GM21367 (cell line): ENCODE measurements at regions not wholly inside any gene's neighbourhood (a gene's known extent, or its start where the extent isn't known, plus 50 kb on each side); places are given as distances from the start of the nearest gene placed in this dataset.

Experiments used
- ATAC-seq: cut with Tn5 transposase; IDR thresholded peaks from one replicate; pipeline ENCODE4 v1.9.1; 2021; ENCODE audit not compliant: unreplicated experiment

DNA sequence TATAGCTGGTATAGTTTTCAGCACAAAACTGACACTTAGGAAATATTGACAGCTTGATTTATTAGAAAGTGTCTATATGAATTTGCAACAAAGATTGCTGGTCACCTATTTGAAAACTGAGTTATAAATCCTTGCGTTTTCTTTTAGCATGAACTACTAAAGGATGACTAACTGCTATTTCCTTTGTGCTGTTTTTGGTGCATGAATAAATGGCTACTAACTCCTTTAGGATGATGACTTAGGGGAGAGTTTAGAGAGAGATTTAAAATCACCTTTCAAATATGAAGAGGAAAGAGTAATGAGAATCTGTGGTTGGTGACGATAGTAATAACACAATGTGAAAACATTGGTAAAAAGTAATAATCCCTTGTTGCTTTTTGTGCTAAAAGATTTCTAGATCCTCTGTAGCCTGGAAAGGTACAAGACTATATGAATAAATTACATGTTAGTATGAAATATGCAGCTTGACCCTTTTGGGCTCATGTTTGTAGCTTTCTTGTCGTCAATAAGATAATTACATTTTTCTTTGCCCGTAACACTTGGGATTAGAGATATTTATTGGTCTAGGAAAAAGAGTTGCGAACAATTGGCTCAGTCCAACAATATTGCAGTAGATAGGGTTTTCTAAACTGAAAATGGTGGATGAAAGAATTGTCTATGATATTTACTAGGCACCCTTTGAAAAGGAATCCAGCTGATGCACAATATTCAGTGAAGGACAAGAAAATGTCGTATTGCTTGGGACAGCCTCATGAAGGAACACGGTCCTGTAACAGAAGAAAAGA is 453.0 kb downstream of the ADAMTS20 start:
- ATAC-seq: no peak

DNA sequence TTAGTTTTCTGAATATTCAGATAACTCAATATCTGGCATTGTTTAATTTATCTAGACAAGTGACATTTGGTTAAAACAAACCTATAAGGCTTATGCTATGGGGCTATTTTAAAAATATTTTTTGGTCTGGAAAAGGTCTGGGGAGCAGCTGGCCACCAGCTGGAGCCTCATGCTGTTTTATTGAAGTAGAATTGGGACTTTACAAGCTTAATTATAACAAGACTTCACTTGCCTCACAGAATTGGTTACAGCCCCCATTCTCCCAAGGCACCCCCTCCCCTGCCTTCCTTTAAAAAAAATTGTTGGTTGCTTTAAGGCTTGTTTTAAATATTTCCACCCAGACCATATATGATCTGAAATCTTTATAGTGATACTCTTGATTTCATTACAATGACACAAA is 453.9 kb downstream of the ADAMTS20 start:
- ATAC-seq: no peak

DNA sequence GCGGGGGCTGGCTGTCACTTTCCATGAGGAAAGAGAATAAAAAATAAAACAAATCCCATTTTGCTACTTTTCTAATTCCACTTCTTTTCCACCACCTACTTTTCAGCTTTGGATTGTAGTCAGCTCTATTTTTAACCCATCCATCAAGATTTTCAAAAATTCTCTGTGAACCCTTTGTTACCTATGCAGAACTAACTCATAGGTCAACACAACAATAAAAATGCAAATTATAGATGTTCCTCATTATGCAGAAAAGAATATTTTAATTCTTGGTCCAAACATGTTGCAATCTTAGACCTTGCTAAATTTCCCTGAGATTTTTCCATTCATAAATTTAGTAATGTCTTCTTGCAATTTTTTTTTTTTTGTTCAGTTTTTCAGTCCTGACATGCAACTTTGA is 454.5 kb downstream of the ADAMTS20 start:
- no peak for ATAC-seq

DNA sequence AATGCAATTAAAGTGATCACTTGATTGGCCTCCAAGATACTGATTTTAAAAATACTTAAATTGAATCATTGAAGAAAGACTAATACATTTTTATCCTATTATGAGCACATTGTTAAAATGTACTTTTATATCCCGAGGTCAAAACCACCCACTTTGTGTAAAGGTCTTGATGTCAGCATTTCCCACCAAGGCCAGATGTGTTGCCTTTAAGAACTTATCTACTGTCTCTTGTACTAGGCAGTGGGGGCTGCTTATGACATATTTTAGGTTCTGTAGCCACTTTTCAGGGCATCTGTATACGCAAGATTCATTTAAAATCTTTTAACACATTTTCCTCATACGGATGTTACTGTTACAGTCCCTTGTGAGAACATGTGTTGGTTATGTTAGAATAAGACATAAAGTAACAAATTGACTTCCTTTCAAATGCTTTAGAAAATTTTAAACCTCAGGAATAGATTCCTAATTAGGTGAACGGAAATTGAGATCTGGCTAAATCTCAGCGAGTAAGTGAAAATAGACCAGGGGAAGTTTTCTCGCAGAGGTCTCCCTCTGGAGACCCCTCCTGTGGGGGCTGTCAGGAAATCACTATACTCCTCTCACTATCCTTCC is 456.2 kb downstream of the ADAMTS20 start:
- no peak for ATAC-seq

DNA sequence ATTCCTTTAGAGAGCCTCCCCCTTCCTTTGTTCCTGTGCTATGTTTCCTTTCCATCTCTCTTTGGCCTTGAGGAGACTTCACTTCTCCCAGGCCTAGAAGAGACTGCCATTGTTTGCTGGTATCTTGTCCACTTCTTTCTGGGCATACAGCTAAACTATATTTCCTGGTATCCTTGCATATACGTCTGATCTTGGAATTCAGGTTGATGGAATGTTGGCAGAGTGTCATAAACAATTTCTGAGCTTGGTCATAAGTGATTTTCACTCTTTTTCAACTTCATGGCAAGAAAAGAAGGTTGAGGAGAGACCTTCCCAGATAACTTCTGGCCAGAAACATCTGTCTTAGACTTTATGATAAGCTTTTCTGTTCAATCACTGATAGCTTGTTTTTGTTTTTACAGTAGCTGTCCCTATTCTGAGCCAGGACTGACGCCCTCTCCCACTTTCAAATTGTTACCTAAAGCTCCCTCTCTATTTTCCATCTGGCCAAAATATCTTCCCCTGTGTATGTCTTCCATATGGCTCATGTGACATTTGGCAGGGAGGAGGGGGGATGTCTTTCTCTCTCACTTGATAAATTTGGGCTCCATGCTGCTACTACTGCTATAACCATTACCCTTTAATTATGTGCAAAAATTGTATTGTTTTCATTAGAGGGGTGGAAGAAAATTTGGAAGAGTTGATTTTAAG is 457.0 kb downstream of the ADAMTS20 start:
- no peak for ATAC-seq

DNA sequence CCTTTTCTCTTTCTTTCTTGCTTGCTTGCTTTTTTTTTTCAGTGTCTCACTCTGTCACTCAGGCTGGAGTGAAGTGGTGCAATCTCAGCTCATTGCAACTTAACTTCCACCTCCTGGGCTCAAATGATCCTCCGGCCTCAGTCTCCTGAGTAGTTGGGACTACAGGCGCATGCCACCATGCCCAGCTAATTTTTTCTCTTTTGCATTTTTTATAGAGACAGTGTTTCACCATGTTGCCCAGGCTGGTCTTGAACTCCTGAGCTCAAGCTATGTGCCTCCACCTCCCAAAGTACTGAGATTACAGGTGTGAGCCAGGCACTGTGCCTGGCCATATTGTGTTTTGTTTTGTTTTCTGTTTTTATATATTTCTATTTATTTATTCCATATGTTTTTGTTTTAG is 461.0 kb downstream of the ADAMTS20 start:
- no peak for ATAC-seq

DNA sequence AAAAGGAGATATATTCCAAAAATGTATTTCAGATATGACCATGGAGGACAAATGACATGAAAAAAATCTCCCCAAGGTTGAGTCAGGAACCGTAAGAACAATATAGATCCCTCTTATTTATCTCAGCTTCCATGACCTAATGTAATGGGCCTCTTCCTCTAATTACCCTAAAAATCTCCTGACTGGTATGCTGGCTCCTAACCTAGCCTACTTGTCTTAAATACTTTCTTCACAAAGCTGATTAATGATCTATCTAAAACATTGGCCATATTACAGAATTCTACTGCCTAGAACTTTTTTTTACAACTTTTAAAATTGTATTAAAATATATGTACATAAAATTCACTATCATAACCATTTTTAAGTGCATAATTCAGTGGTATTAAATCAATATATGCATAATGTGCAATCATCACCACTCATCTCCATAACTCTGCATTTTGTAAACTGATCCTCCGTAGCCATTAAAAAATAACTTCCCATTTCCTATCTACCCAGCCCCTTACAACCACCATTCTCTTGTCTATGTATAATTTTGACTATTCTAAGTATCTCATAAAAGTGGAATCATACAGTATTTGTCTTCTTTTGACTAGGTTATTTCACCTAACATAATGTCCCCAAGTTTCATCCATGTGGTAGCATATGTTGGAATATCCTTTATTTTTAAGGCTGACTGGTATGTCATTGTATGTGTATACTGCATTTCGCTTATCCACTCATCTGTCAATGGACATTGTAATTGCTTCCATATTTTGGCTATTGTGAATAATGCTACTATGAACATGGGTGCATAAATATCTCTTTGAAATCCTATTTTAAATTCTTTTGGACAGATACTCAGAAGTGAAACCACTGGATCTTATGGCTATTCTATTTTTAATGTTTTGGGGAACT is 464.6 kb downstream of the ADAMTS20 start:
- no peak for ATAC-seq

DNA sequence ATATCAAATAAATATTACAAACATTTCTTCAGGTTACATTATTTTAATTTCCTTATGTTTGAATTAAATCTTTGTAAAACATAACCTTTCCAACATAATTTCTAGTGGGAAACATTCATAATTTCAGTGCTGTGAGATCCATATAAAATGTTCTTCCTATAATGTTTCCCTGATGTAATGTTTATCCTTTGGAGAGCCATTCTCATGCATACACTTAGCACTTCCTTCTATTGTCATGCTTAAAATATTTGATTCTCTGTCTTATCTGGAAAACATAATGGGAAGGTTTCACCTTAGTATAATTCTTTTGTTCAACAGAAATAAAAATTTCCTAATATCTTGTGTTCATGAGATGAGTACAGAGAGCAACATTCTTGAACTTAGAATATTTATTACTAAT is 472.5 kb downstream of the ADAMTS20 start:
- ATAC-seq: no peak

DNA sequence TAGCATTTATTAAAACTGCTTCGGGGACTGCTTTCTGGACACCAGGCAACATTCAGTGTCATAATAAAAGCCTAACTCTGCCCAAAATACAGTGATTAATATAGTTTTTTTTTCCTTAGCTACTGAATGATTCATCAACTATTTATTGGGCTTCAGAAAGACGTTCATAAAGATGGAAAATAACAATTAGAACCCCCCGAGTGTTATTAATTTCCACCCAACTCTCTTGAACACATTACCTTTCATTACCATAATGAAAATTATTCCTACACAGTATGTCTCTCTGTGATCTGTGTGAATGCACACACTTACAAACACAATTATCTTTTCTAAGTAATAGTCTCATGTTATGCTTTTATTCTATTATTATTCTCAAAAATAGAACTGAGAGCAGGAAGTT is 473.0 kb downstream of the ADAMTS20 start:
- ATAC-seq: no peak

DNA sequence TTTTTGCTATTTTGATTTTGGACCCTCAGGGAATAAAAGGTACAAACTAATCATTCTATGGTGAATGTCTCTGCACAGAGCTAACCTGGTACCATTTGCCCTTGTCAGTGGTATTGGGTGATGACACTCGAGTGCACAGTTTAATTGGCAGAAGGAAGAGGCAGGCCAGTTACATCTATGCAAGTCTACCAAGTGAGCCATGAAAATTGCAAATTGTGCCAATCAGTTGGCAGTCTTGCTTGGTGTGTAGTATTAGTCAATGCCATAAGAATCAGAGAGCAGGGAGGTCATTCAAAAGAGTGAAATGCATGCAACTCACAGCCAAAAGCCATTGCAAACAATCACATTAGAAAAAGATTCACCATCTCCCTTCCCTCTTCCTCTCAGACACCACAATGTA is 479.6 kb downstream of the ADAMTS20 start:
- no peak for ATAC-seq

DNA sequence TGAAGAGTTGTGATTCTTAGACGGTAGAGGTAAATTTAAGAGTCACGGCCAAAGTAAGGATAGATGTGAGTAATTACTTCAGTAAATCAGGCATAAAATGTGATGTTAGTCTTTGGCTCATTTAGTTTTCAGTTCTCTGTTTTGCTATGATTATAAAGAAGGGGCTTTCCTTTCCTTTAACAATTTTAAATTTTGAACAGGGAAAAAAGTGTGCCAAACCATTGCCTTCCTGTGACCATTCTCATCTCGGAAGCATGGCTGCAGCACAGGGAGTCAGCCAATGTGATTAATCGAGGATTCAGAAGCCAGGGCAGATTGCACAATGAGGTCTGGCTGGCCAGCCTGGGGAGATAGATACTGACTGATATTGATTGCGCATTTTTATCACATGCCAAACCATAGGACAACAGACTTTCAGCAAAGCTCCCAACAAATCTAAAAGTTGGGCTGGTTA is 480.2 kb upstream of the PRICKLE1 start:
- ATAC-seq: no peak

DNA sequence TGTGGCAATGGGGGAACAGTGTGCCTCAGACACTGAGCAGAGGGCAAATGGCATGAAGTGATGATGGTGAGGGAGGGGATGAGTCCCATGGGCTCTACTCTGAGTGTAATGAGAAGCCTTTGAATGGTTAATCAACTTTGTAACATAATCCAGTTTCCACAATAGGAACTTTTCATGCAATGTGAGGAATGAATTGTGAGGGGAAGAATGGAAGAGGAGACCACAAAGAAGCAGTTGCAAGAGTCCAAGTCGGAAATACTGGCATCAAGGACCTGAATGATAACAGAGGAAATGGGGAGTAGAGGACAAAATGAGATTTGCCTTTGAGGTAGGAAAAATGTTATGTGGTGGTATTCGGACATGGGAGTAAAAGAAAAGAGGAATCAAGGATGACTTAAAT is 476.9 kb upstream of the PRICKLE1 start:
- no peak for ATAC-seq

DNA sequence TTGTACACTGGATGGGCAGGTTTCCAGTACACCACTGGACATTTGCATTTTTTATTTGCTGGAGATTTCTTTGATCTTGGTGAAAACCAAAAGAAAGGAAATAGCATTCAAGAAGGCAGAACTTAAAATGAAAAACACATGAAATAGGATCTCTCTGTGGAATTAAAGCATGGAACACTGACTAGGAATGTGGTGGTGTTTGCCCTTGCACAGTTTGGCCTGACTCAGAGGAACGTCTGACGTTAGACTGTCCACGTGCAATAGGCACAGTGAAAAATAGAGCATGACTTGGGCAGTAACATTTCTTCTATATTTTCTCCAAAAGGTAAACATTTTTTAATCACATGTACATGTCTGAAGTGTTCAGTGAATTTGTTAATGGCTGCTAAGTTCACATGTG is 474.1 kb upstream of the PRICKLE1 start:
- no peak for ATAC-seq

DNA sequence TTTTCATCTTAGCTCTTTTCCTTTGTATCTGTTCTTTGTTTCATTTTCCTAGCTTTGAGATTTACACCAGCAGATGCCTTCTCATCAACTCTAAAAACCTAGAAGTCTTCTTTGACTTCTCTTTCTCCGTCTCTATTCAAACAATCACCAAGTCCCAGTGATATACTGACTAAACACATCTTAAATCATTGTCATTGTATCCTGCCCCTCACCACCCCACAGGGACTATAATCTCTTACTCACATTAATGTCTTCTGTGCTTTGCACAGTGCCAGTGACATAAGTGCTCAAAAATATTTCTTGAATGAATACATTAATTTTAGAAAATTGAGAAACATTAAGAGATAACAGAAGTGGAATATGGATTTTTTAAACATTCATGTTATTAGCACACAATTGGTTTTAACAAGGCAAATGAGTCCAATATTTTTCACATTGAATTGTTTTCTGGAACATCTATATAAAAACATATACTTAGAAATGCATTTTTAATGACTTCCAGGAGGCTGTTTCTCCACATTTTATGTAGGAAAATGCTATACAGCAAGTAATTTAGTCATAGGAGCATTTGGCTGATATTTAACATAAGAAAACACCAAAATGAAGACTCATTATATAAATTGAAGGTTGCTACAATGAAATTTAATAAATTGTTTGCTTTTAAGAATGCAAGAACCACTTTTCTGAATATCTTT is 472.8 kb upstream of the PRICKLE1 start:
- ATAC-seq: no peak

DNA sequence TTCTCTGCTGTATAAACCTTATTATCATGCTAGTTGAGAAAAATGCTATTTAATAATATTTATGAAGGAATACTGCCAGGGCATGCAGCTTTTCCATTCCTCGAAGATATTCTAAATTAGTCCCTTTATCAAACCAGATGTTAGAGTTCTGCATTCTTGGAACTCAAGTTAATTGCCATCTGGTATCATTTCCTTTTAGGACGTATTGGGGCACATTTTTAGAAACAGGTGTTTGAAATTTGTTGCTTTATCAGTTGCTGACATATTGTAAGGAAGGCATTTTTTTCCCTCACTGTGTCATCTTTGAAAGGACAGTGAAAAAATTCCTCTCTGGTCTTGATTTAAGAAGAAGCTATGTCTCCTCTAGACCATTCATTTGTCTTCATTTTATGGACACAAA is 471.2 kb upstream of the PRICKLE1 start:
- no peak for ATAC-seq

DNA sequence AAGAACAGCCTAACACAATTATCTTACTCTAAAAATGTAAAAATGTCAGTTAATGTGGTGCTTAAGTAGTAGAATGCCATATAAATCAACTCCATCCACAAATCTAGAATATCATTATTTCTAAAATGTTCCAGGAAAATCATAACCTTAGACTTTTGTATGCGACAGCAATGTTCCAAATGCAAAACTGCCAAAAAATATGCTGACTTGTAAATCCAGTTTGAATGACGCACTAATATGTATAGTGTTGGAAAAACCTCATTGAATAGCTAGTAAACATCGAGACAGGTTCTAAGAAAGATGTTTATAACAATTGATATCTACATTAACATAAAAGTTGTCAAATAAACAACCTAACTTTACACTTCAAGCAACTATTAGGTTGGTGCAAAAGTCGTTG is 469.1 kb upstream of the PRICKLE1 start:
- ATAC-seq: no peak

DNA sequence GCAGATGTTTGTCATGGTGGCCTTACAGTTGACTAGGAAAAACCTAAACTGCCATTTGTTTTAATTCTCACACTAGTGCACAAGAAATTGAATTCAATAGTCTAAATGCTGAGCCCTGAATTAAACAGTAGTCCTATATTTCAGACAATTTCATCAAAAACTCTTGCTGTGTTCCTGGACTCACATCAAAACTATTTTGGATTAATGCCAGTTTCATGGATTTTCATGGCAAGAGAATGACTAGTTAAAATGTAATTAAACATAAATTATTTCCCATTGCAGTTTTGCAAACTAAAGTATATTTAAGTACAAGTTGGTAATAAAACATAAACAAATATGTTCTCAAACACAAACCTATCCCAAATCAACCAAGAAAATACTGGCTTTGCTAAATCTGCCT is 468.0 kb upstream of the PRICKLE1 start:
- ATAC-seq: no peak

DNA sequence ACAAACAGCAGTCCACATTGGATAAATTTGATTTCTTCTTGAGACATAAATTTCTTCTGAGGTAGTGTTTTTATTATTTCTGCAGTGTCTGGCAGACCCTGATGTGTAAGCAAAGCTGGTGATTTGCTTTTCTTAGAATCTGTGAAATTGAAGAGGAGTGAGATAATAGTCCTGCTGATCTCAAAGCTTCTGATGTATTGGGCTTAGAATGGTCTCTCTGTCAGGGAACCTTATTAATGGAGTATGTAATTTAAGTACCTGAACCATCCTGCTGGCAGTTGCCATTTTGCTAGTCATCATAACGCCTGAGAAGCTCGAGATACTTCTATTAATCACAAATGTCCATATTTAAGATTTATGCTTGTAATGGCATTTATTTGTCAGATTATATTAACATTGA is 464.5 kb upstream of the PRICKLE1 start:
- no peak for ATAC-seq

DNA sequence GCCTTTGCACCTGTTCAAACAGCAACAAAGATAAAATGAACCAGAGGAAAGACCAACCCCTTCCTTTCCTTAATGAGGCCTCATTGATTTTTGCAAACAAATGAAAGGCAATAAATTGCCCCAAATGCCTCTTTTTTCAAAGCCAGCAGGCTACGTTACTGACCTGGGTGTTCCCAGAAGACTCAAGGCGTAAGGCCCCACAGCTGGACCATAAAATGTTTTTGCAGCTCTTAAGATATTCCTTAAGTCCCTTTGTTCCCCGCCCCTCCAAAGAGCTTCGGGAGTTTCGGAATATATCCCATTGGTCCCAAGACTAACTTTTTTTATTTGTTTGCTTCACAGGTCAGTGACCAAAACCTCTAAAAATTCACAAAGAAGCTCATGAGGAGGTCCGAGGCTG is 462.9 kb upstream of the PRICKLE1 start:
- ATAC-seq: no peak

DNA sequence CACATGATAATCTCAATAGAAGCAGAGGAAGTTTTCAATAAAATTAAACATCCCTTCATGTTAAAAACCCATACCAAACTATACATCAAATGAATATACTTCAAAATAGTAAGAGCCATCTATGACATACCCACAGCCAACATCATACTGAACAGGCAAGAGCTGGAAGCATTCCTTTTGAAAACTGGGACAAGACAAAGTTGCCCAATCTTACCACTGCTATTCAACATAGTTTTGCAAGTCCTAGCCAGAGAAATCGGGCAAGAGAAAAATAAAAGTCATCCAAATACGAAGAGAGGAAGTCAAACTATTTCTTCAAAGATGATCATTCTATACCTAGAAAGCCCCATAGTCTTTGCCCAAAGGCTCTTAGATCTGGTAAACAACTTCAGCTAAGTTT is 454.7 kb upstream of the PRICKLE1 start:
- ATAC-seq: no peak

DNA sequence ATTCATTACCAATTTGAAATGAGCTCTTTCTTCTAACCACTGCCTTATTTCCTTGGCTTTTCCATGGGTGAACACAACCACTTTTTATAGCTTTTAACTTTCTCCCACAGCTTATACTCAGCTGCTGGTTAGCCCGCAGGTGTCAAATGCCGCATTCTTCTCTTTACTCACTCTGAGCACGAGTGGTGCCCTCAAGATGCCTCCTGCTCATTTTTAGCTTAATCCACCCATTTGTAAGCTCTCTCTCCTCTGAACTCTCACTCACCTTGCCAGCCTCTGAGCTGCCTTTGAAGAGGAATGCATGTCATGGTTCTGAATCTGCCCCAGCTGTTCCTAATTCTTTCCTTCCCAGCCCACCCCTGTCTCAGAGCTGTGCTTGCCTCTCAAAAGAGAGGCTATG is 449.4 kb upstream of the PRICKLE1 start:
- ATAC-seq: no peak
